Transverse colon (tissue), 4 donors: ENCODE measurements at regions not wholly inside any gene's neighbourhood (a gene's known extent, or its start where the extent isn't known, plus 50 kb on each side); places are given as distances from the start of the nearest gene placed in this dataset.

ENCODE experiments used
- CTCF ChIP-seq, 5 experiments: fragments of 200-600 bp in 3 of 5; fragments of 450-650 bp in 2 of 5; sonication (generic) in 3 of 5; IDR thresholded peaks; 1 replicate in 2 of 5; 2 replicates in 3 of 5; pipeline ENCODE4 v1.5.1; 2016 to 2017; ENCODE audit warnings: antibody characterized with exemption in 5 of 5, inconsistent platforms in 3 of 5, mild to moderate bottlenecking in 2 of 5, moderate library complexity in 1 of 5
- EP300 ChIP-seq: sonication (generic); formaldehyde crosslinking; IDR thresholded peaks from one replicate; pipeline ENCODE4 v1.6.1; 2017; ENCODE audit warnings: antibody characterized with exemption, low read depth
- POLR2A ChIP-seq: fragments of 450-650 bp; IDR thresholded peaks from one replicate; pipeline ENCODE4 v1.6.1; 2016; ENCODE audit warnings: antibody characterized with exemption, mild to moderate bottlenecking, moderate library complexity
- POLR2AphosphoS5 ChIP-seq, 3 donors: sonication (generic); formaldehyde crosslinking; IDR thresholded peaks; one replicate each; pipeline ENCODE4 v1.6.1; 2016; ENCODE audit warnings: antibody characterized with exemption in 3 of 3

- TF ChIP-seq EP300 = no peak
- TF ChIP-seq CTCF (IDR thresholded peaks at IDR 0.05) = no peak
- no peak for TF ChIP-seq POLR2A
- no peak for TF ChIP-seq POLR2AphosphoS5 (IDR thresholded peaks at IDR 0.05)
These were observed 162.4 kb downstream of the BRMS1L start for GRCh38 chr14:35988550-35988949.
